Upper lobe of left lung (tissue), 6 donors: ENCODE measurements at regions not wholly inside any gene's neighbourhood (a gene's known extent, or its start where the extent isn't known, plus 50 kb on each side); places are given as distances from the start of the nearest gene placed in this dataset.
A peak's percentile ranks its signal among the peaks of the same experiment; 100 is the strongest.

Source experiments
- ATAC-seq, 2 donors: fragments of 200-7000 bp; cut with Tn5 transposase; one replicate each; pipeline ENCODE4 v1.9.1; 2022; ENCODE audit warnings: mild to moderate bottlenecking in 2 of 2, moderate library complexity in 2 of 2; ENCODE audit not compliant: low FRiP score in 2 of 2
- DNase-seq, 2 donors: peaks; one replicate each; pipeline ENCODE4 v3.0.0-alpha.2; 2019 to 2020
- H3K27ac ChIP-seq, 4 donors: fragments of 200-600 bp; sonication (generic); one replicate each; pipeline ENCODE4 v1.5.1; 2016 to 2019
- H3K27me3 ChIP-seq, 4 donors: fragments of 200-600 bp; sonication (generic); one replicate each; pipeline ENCODE4 v1.5.1; 2017 to 2019
- H3K36me3 ChIP-seq, 4 donors: fragments of 200-600 bp; sonication (generic); one replicate each; pipeline ENCODE4 v1.5.1; 2016 to 2019
- H3K4me1 ChIP-seq, 4 donors: fragments of 200-600 bp; sonication (generic); one replicate each; pipeline ENCODE4 v1.5.1; 2018 to 2019
- H3K4me3 ChIP-seq, 4 donors: fragments of 200-600 bp; sonication (generic); one replicate each; pipeline ENCODE4 v1.5.1; 2017 to 2019; ENCODE audit warnings: mild to moderate bottlenecking in 2 of 4, moderate library complexity in 1 of 4
- H3K9me3 ChIP-seq, 4 donors: fragments of 200-600 bp; sonication (generic); one replicate each; pipeline ENCODE4 v1.5.1; 2018 to 2019
- CTCF ChIP-seq, 6 experiments: fragments of 450-650 bp in 4 of 6; fragments of 200-600 bp in 2 of 6; sonication (generic) in 2 of 6; IDR thresholded peaks; one replicate each; pipeline ENCODE4 v1.5.1; 2016 to 2019; ENCODE audit warnings: antibody characterized with exemption in 6 of 6
- EP300 ChIP-seq, 4 donors: sonication (generic); formaldehyde crosslinking; IDR thresholded peaks; one replicate each; pipeline ENCODE4 v1.5.1; 2017; ENCODE audit warnings: antibody characterized with exemption in 4 of 4, control low read depth in 2 of 4
- POLR2A ChIP-seq, 4 donors: fragments of 450-650 bp; IDR thresholded peaks; one replicate each; pipeline ENCODE4 v1.5.1; 2016 to 2017; ENCODE audit warnings: antibody characterized with exemption in 4 of 4, mild to moderate bottlenecking in 2 of 4
- POLR2AphosphoS5 ChIP-seq, 2 donors: sonication (generic); formaldehyde crosslinking; IDR thresholded peaks; one replicate each; pipeline ENCODE4 v1.5.1; 2017; ENCODE audit warnings: antibody characterized with exemption in 2 of 2
- whole genome bisulfite sequencing, 2 donors: methylation state at CpG; one replicate each; pipeline ENCODE4 v1.1.5; 2017 to 2018; 5-methylcytosine and 5-hydroxymethylcytosine counted together
- donor health status: DM: no; HTN: no; CAD: no; lungs with moderate emphysema.
- donor health status: DM: no; HTN: yes; CAD: no; lungs with severe emphysema.

- H3K27ac ChIP-seq, result no peak overlapping the region
- H3K9me3 ChIP-seq, result no peaks in the 10 kb centered on the region
- DNase-seq (no peak), ATAC-seq (no peak)
- TF ChIP-seq POLR2A (IDR thresholded peaks at IDR 0.05) (no peak), POLR2AphosphoS5 (IDR thresholded peaks at IDR 0.05) (no peak), EP300 (IDR thresholded peaks at IDR 0.05) (no peak), CTCF (IDR thresholded peaks at IDR 0.05) (no peak)
- no peak overlapping the region for H3K4me3 ChIP-seq
- no peaks in the 10 kb centered on the region for H3K27me3 ChIP-seq
- WGBS, 2 donors, result 73 to 79% methylated on average over 7 of the region's 7 CpGs
- H3K36me3 ChIP-seq, result no peaks in the 10 kb centered on the region
- H3K4me1 ChIP-seq, result peaks cover 0 to 8% (median 0%) of the 10 kb centered on the region in 4 donors
These were observed 120.1 kb downstream of the NUFIP1 start for GRCh38 chr13:44869167-44869566.

- no peaks in the 10 kb centered on the region for H3K27me3 ChIP-seq
- no peak overlapping the region for H3K4me3 ChIP-seq
- WGBS, 2 donors, result 79% methylated on average over 3 of the region's 3 CpGs
- no peak overlapping the region for H3K27ac ChIP-seq
- H3K4me1 ChIP-seq, result peaks cover 0 to 8% (median 0%) of the 10 kb centered on the region in 4 donors
- TF ChIP-seq POLR2A (IDR thresholded peaks at IDR 0.05) (no peak), POLR2AphosphoS5 (IDR thresholded peaks at IDR 0.05) (no peak), CTCF (IDR thresholded peaks at IDR 0.05) (no peak), EP300 (IDR thresholded peaks at IDR 0.05) (no peak)
- DNase-seq, result no peak
- ATAC-seq, result no peak
- no peaks in the 10 kb centered on the region for H3K36me3 ChIP-seq
- no peaks in the 10 kb centered on the region for H3K9me3 ChIP-seq
These were observed 120.9 kb downstream of the NUFIP1 start for GRCh38 chr13:44868397-44868796.

GRCh38 chr13:44867825-44868224 lies 121.4 kb downstream of the NUFIP1 start:
- peak in 1 of 2 donors; percentile 17 for ATAC-seq
- TF ChIP-seq POLR2A (IDR thresholded peaks at IDR 0.05) (no peak), CTCF (IDR thresholded peaks at IDR 0.05) (no peak), EP300 (IDR thresholded peaks at IDR 0.05) (no peak), POLR2AphosphoS5 (IDR thresholded peaks at IDR 0.05) (no peak)
- no peaks in the 10 kb centered on the region for H3K27me3 ChIP-seq
- peaks cover 0 to 8% (median 0%) of the 10 kb centered on the region in 4 donors for H3K4me1 ChIP-seq
- H3K9me3 ChIP-seq, result no peaks in the 10 kb centered on the region
- no peak for DNase-seq
- H3K27ac ChIP-seq, result no peak overlapping the region
- WGBS, 2 donors, result 68 to 69% methylated on average over 9 of the region's 9 CpGs
- H3K4me3 ChIP-seq, result no peak overlapping the region
- no peaks in the 10 kb centered on the region for H3K36me3 ChIP-seq

GRCh38 chr13:44866411-44866911 lies 122.8 kb downstream of the NUFIP1 start:
- DNase-seq, result no peak
- WGBS, 2 donors, result 98% methylated on average over 4 of the region's 4 CpGs

More at GRCh38 chr13:44866411-44866911, 122.8 kb downstream of the NUFIP1 start:
- H3K36me3 ChIP-seq, result no peaks in the 10 kb centered on the region
- peaks cover 0 to 8% (median 0%) of the 10 kb centered on the region in 4 donors for H3K4me1 ChIP-seq
- no peaks in the 10 kb centered on the region for H3K27me3 ChIP-seq
- H3K9me3 ChIP-seq, result no peaks in the 10 kb centered on the region
- no peak for TF ChIP-seq EP300 (IDR thresholded peaks at IDR 0.05)
- no peak for TF ChIP-seq POLR2AphosphoS5 (IDR thresholded peaks at IDR 0.05)
- no peak for TF ChIP-seq POLR2A (IDR thresholded peaks at IDR 0.05)
- no peak for TF ChIP-seq CTCF (IDR thresholded peaks at IDR 0.05)
- ATAC-seq, result no peak
- no peak overlapping the region for H3K27ac ChIP-seq
- no peak overlapping the region for H3K4me3 ChIP-seq
